Loucy (cell line): ENCODE measurements at regions not wholly inside any gene's neighbourhood (a gene's known extent, or its start where the extent isn't known, plus 50 kb on each side); places are given as distances from the start of the nearest gene placed in this dataset.

ENCODE experiments used
- H2AFZ ChIP-seq: fragments of 200-600 bp; sonication (generic); 2 replicates; pipeline ENCODE4 v1.6.0; 2016; ENCODE audit warnings: antibody characterized with exemption, mild to moderate bottlenecking, low read length, moderate library complexity
- H3F3A ChIP-seq: fragments of 200-600 bp; 2 replicates; pipeline ENCODE4 v1.6.0; 2016; ENCODE audit warnings: antibody characterized with exemption, low read depth, mild to moderate bottlenecking
- H3K27me3 ChIP-seq: fragments of 200-600 bp; sonication (generic); 2 replicates; pipeline ENCODE4 v1.6.1; 2014; ENCODE audit warnings: low read length, mild to moderate bottlenecking; ENCODE audit not compliant: insufficient read depth, poor library complexity, severe bottlenecking
- H3K36me3 ChIP-seq: fragments of 200-600 bp; sonication (generic); 2 replicates; pipeline ENCODE4 v1.6.1; 2016; ENCODE audit warnings: low read length; ENCODE audit not compliant: insufficient read depth
- H3K4me1 ChIP-seq: fragments of 200-600 bp; sonication (generic); 2 replicates; pipeline ENCODE4 v1.5.1; 2014; ENCODE audit warnings: low read length, mild to moderate bottlenecking; ENCODE audit not compliant: insufficient read depth, poor library complexity, severe bottlenecking
- H3K4me2 ChIP-seq: fragments of 200-600 bp; sonication (generic); 2 replicates; pipeline ENCODE4 v1.6.0; 2014; ENCODE audit warnings: antibody characterized with exemption, low read length, low read depth, mild to moderate bottlenecking; ENCODE audit not compliant: poor library complexity, severe bottlenecking
- H3K4me3 ChIP-seq: fragments of 200-600 bp; sonication (generic); 2 replicates; pipeline ENCODE4 v1.5.1; 2014; ENCODE audit warnings: low read length, mild to moderate bottlenecking, mixed read lengths; ENCODE audit not compliant: poor library complexity, severe bottlenecking
- H3K79me2 ChIP-seq: fragments of 200-600 bp; sonication (generic); 2 replicates; pipeline ENCODE4 v1.6.1; 2014; ENCODE audit warnings: low read length; ENCODE audit not compliant: insufficient read depth
- H3K9ac ChIP-seq: fragments of 200-600 bp; sonication (generic); 2 replicates; pipeline ENCODE4 v1.6.0; 2014; ENCODE audit warnings: mild to moderate bottlenecking, low read depth, low read length, moderate library complexity; ENCODE audit not compliant: poor library complexity, severe bottlenecking
- H3K9me2 ChIP-seq: fragments of 200-600 bp; sonication (generic); replicated peaks from 2 replicates; pipeline ENCODE4 v1.6.1; 2016; ENCODE audit warnings: low read depth, low read length, mixed read lengths
- H3K9me3 ChIP-seq: fragments of 200-600 bp; sonication (generic); 2 replicates; pipeline ENCODE4 v1.6.1; 2014; ENCODE audit warnings: mild to moderate bottlenecking, antibody characterized with exemption, low read length, low read depth; ENCODE audit not compliant: insufficient read depth
- H4K20me1 ChIP-seq: fragments of 200-600 bp; sonication (generic); 2 replicates; pipeline ENCODE4 v1.6.0; 2014; ENCODE audit warnings: antibody characterized with exemption, low read length, mild to moderate bottlenecking; ENCODE audit not compliant: insufficient read depth, poor library complexity, severe bottlenecking
- CTCF ChIP-seq: fragments of 200-600 bp; sonication (generic); conservative IDR thresholded peaks from 2 replicates; pipeline ENCODE4 v1.5.1; 2014; ENCODE audit warnings: mild to moderate bottlenecking, antibody characterized with exemption, low read length
- EZH2phosphoT487 ChIP-seq: fragments of 200-600 bp; IDR thresholded peaks from 2 replicates; pipeline ENCODE4 v1.6.1; 2018; ENCODE audit warnings: antibody characterized with exemption, mild to moderate bottlenecking, moderate library complexity, borderline replicate concordance

DNA sequence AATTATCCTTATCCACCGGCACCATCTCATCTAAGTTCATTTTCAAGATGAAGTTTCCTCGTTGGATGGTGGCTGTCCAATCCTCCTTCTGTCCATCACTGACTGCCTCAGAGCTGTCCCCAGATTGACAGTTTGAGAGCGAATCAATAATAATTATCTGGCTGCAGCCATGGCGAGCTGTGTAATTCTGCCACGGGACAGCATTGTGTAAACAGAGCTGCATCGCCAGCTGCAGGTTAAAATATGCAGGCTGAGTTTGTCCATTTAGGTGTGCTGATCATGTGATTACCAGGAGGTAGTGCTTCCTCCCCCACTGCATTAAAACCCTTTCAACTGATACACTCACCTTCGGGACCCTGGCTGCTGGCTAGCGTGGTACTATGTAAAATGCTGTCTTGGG, 461.9 kb upstream of the ONECUT1 start:
- H3K36me3 ChIP-seq = no peaks in the 10 kb centered on the region
- H3K9ac ChIP-seq = no peak overlapping the region
- H3K4me2 ChIP-seq = no peak overlapping the region
- no peaks in the 10 kb centered on the region for H3K9me3 ChIP-seq
- no peaks in the 10 kb centered on the region for H3K4me1 ChIP-seq
- H3K9me2 ChIP-seq = no peaks in the 10 kb centered on the region
- no peaks in the 10 kb centered on the region for H3K27me3 ChIP-seq
- TF ChIP-seq EZH2phosphoT487 (no peak), CTCF (no peak)
- no peak overlapping the region for H3K4me3 ChIP-seq
- H4K20me1 ChIP-seq = no peaks in the 10 kb centered on the region
- no peak overlapping the region for H2AFZ ChIP-seq
- H3F3A ChIP-seq = no peaks in the 10 kb centered on the region
- H3K79me2 ChIP-seq = no peaks in the 10 kb centered on the region

DNA sequence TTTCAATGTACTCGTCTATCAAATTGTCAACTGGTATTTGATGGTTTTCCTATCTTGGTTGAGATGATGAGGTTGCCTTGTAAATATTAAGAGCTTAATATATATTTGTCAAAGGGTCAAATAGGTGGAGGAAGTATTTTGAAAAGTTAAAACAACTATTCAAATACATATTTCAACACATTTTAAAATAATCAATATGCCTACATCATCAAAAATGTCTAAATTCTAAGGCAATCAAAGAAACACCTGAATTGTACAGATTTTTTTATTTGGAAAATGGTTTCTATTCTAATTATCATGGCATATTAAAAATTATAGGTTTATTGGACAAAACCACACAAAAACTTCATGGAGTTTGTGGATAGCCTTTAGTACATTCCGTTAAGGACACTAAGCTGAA, 461.4 kb upstream of the ONECUT1 start:
- TF ChIP-seq CTCF (no peak), EZH2phosphoT487 (no peak)
- Histone ChIP-seq H3F3A (no peaks in the 10 kb centered on the region), H3K79me2 (no peaks in the 10 kb centered on the region), H3K9ac (no peak overlapping the region), H3K4me1 (no peaks in the 10 kb centered on the region), H3K27me3 (no peaks in the 10 kb centered on the region), H3K36me3 (no peaks in the 10 kb centered on the region), H3K4me2 (no peak overlapping the region), H4K20me1 (no peaks in the 10 kb centered on the region), H3K9me2 (no peaks in the 10 kb centered on the region), H3K4me3 (no peak overlapping the region), H2AFZ (no peak overlapping the region), H3K9me3 (no peaks in the 10 kb centered on the region)

GRCh38 chr15:53247041-53247708, 457.0 kb upstream of the ONECUT1 start:
- no peak overlapping the region for H3K4me2 ChIP-seq
- TF ChIP-seq CTCF (no peak), EZH2phosphoT487 (no peak)
- H3K9me2 ChIP-seq = no peaks in the 10 kb centered on the region; the same call in 1 of the 2 replicates
- no peak overlapping the region for H3K9ac ChIP-seq
- H3K4me1 ChIP-seq = no peaks in the 10 kb centered on the region
- no peaks in the 10 kb centered on the region for H3K27me3 ChIP-seq
- no peak overlapping the region for H3K4me3 ChIP-seq
- no peaks in the 10 kb centered on the region for H3F3A ChIP-seq
- no peaks in the 10 kb centered on the region for H3K36me3 ChIP-seq
- no peaks in the 10 kb centered on the region for H3K79me2 ChIP-seq
- H2AFZ ChIP-seq = no peak overlapping the region
- H3K9me3 ChIP-seq = no peaks in the 10 kb centered on the region
- no peaks in the 10 kb centered on the region for H4K20me1 ChIP-seq
